Temporal lobe (tissue), 1 donor: ENCODE measurements at regions not wholly inside any gene's neighbourhood (a gene's known extent, or its start where the extent isn't known, plus 50 kb on each side); places are given as distances from the start of the nearest gene placed in this dataset. TPM values are rescaled to one million over a fixed set of nuclear protein-coding genes. Genes with fewer than 3 reads are reported as not detected.

ENCODE experiments used
- small RNA-seq: library from RNA; depleted of rRNA; stranded (forward); fragments of <200 nt; gene quantifications from one replicate; pipeline ENCODE3, GENCODE V24; 2014; ENCODE audit warnings: low replicate concordance

Small RNA genes in the stretch of these regions (small RNA-seq; reads per million reads assigned to genes)
- gene RNU6-152P = not detected
